SK-N-SH (cell line): ENCODE measurements at regions not wholly inside any gene's neighbourhood (a gene's known extent, or its start where the extent isn't known, plus 50 kb on each side); places are given as distances from the start of the nearest gene placed in this dataset.

Experiments used
- EP300 ChIP-seq, 2 experiments: IDR thresholded peaks; 2 replicates each; pipeline versions ENCODE4 v1.4.0 to v1.6.1; 2012; ENCODE audit warnings: borderline replicate concordance in 1 of 2, low read depth in 1 of 2, low read length in 1 of 2
- EZH2phosphoT487 ChIP-seq: fragments of 200-600 bp; sonication (generic); IDR thresholded peaks from 2 replicates; pipeline ENCODE4 v1.6.1; 2017; ENCODE audit warnings: low read depth, mixed run types, mild to moderate bottlenecking, antibody characterized with exemption, moderate library complexity, borderline replicate concordance
- GABPA ChIP-seq: IDR thresholded peaks from 2 replicates; pipeline ENCODE4 v1.4.0; 2012; ENCODE audit warnings: low read depth, mild to moderate bottlenecking
- RXRA ChIP-seq: IDR thresholded peaks from 2 replicates; pipeline ENCODE4 v1.4.0; 2012; ENCODE audit warnings: low read depth, mild to moderate bottlenecking, borderline replicate concordance
- TF ChIP-seq, protein P1 (sequence below): fragments of 200-600 bp; sonication (generic); IDR thresholded peaks from 2 replicates; pipeline ENCODE4 v1.6.1; 2017; ENCODE audit warnings: antibody characterized with exemption, mild to moderate bottlenecking, moderate library complexity
- TF ChIP-seq, protein P2 (sequence below): IDR thresholded peaks from 2 replicates; pipeline ENCODE4 v1.4.0; 2012; ENCODE audit warnings: low read depth

DNA sequence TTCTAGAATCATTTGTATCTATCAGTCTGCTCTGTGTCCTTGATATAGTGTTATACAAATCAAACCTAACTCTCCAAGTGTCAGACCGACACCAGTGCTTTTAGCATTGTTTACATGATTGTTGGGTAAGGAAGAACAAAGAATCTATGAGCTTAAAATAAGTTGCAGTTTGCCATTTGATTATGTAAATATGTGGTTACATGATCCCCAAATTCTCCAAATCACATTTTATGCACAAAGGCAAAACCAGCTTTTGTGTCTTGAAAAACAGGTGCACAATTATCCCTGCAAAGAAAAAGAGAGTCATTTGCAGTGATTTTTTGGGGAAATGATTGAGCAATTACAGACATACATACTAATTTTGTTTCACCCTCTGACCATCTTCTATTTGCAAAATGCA, 652.6 kb upstream of the CHAC2 start:
- TF ChIP-seq, protein P1, sequence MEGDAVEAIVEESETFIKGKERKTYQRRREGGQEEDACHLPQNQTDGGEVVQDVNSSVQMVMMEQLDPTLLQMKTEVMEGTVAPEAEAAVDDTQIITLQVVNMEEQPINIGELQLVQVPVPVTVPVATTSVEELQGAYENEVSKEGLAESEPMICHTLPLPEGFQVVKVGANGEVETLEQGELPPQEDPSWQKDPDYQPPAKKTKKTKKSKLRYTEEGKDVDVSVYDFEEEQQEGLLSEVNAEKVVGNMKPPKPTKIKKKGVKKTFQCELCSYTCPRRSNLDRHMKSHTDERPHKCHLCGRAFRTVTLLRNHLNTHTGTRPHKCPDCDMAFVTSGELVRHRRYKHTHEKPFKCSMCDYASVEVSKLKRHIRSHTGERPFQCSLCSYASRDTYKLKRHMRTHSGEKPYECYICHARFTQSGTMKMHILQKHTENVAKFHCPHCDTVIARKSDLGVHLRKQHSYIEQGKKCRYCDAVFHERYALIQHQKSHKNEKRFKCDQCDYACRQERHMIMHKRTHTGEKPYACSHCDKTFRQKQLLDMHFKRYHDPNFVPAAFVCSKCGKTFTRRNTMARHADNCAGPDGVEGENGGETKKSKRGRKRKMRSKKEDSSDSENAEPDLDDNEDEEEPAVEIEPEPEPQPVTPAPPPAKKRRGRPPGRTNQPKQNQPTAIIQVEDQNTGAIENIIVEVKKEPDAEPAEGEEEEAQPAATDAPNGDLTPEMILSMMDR = no peak
- no peak for TF ChIP-seq EZH2phosphoT487
- TF ChIP-seq, protein P2, sequence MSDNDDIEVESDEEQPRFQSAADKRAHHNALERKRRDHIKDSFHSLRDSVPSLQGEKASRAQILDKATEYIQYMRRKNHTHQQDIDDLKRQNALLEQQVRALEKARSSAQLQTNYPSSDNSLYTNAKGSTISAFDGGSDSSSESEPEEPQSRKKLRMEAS = no peak
- TF ChIP-seq RXRA = no peak
- no peak for TF ChIP-seq EP300 (IDR thresholded peaks at IDR 0.05; ENCODE audit: borderline replicate concordance in 1 of 2, low read depth in 1 of 2, low read length in 1 of 2)
- TF ChIP-seq GABPA = no peak
